GM23248 (cell line): ENCODE measurements at regions not wholly inside any gene's neighbourhood (a gene's known extent, or its start where the extent isn't known, plus 50 kb on each side); places are given as distances from the start of the nearest gene placed in this dataset.

Source experiments
- EZH2 ChIP-seq: fragments of 200-600 bp; sonication (generic); IDR thresholded peaks from 2 replicates; pipeline ENCODE4 v1.6.1; 2018; ENCODE audit warnings: antibody characterized with exemption, mild to moderate bottlenecking; ENCODE audit not compliant: insufficient read depth, poor library complexity, severe bottlenecking
- EZH2phosphoT487 ChIP-seq: fragments of 200-600 bp; sonication (generic); IDR thresholded peaks from 2 replicates; pipeline ENCODE4 v1.6.1; 2018; ENCODE audit warnings: antibody characterized with exemption, moderate library complexity, mild to moderate bottlenecking, low read depth; ENCODE audit not compliant: insufficient read depth

DNA sequence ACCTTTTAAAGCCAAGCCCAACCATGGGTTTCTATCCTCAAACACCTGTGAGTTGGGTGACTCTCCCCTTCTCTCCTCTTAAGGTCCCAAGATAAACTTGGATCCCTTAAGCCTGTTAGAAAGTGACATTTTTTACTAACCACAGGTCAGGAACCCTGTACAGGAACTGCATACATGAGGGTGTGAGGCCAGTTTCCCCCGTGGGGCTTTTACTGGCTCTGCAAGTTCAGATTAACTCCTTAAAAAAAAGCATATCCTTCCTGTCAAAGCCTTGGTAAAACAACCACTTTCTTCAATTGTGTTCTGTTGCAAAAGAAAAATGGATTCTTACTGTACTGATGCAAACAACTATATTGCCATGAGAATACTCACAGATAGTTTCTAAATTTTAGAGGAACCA is 2638.7 kb upstream of the PCDH20 start:
- no peak for TF ChIP-seq EZH2
- no peak for TF ChIP-seq EZH2phosphoT487
